H1 (cell line): ENCODE measurements at regions not wholly inside any gene's neighbourhood (a gene's known extent, or its start where the extent isn't known, plus 50 kb on each side); places are given as distances from the start of the nearest gene placed in this dataset.

Source experiments
- CBX8 ChIP-seq: fragments of 300-800, 300-1000 bp; sonication (generic); IDR thresholded peaks from 2 replicates; pipeline ENCODE4 v1.7.1; 2016; ENCODE audit warnings: low read depth, low read length, borderline replicate concordance
- CHD1 ChIP-seq: IDR thresholded peaks from 2 replicates; pipeline ENCODE4 v1.6.1; 2012; ENCODE audit warnings: low read depth, low read length, improper control_type of control experiment
- POLR2A ChIP-seq, 2 experiments: IDR thresholded peaks; 1 replicate in 1 of 2; 2 replicates in 1 of 2; pipeline ENCODE4 v1.6.1; 2011; ENCODE audit warnings: low read depth in 2 of 2, low read length in 2 of 2, mild to moderate bottlenecking in 2 of 2; ENCODE audit errors: control extremely low read depth in 1 of 2
- RAD21 ChIP-seq, 2 experiments: IDR thresholded peaks in 1 of 2; conservative IDR thresholded peaks in 1 of 2; 2 replicates each; pipeline ENCODE4 v1.6.1; 2011; ENCODE audit warnings: low read depth in 2 of 2, low read length in 2 of 2, improper control_type of control experiment in 1 of 2, inconsistent platforms in 1 of 2, mild to moderate bottlenecking in 1 of 2, moderate library complexity in 1 of 2
- SIN3A ChIP-seq, 2 experiments: IDR thresholded peaks in 1 of 2; conservative IDR thresholded peaks in 1 of 2; 2 replicates each; pipeline ENCODE4 v1.6.1; 2011 to 2012; ENCODE audit warnings: low read length in 2 of 2, improper control_type of control experiment in 1 of 2, low read depth in 1 of 2, mild to moderate bottlenecking in 1 of 2
- SP1 ChIP-seq: IDR thresholded peaks from 2 replicates; pipeline ENCODE4 v1.6.1; 2011; ENCODE audit warnings: low read depth, low read length
- TF ChIP-seq, protein P1 (sequence below), 3 experiments: IDR thresholded peaks; 1 replicate in 2 of 3; 2 replicates in 1 of 3; pipeline versions ENCODE4 v1.5.1 to v1.6.1; 2011; ENCODE audit warnings: low read length in 3 of 3, mild to moderate bottlenecking in 3 of 3, inconsistent platforms in 2 of 3, low read depth in 1 of 3, moderate library complexity in 1 of 3; ENCODE audit not compliant: insufficient read depth in 1 of 3; ENCODE audit errors: control extremely low read depth in 1 of 3

DNA sequence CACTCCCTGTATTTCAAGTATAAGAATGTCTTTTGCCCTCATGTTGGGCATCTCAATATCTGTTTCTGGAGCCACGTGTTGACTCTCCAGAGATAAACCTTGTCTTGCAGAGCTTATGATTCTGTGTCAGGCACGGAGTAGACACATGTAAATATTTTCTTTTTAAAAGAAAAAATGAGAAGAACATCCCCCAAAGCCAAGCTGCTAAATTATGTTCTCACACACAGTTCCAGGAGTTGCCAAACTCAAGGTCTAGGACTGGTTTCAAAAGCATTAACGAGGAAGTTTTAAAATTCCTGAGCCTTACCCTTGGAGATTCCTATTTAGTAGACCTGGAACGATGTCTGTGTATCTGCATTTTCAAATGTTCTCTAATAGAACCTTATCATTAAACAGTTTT, 1228.3 kb upstream of the WWC1 start:
- TF ChIP-seq SIN3A (conservative IDR thresholded peaks at IDR 0.05 in 1 of 2, IDR thresholded peaks at IDR 0.05 in 1 of 2; ENCODE audit: low read depth in 1 of 2, low read length in 2 of 2) (no peak), CHD1 (no peak), POLR2A (IDR thresholded peaks at IDR 0.05; ENCODE audit: control extremely low read depth in 1 of 2, low read depth in 2 of 2, low read length in 2 of 2) (no peak), RAD21 (IDR thresholded peaks at IDR 0.05 in 1 of 2, conservative IDR thresholded peaks at IDR 0.05 in 1 of 2; ENCODE audit: low read depth in 2 of 2, low read length in 2 of 2) (no peak), CBX8 (no peak), SP1 (no peak)
- TF ChIP-seq, protein P1, sequence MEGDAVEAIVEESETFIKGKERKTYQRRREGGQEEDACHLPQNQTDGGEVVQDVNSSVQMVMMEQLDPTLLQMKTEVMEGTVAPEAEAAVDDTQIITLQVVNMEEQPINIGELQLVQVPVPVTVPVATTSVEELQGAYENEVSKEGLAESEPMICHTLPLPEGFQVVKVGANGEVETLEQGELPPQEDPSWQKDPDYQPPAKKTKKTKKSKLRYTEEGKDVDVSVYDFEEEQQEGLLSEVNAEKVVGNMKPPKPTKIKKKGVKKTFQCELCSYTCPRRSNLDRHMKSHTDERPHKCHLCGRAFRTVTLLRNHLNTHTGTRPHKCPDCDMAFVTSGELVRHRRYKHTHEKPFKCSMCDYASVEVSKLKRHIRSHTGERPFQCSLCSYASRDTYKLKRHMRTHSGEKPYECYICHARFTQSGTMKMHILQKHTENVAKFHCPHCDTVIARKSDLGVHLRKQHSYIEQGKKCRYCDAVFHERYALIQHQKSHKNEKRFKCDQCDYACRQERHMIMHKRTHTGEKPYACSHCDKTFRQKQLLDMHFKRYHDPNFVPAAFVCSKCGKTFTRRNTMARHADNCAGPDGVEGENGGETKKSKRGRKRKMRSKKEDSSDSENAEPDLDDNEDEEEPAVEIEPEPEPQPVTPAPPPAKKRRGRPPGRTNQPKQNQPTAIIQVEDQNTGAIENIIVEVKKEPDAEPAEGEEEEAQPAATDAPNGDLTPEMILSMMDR (IDR thresholded peaks at IDR 0.05; ENCODE audit: control extremely low read depth in 1 of 3, insufficient read depth in 1 of 3, low read depth in 1 of 3, low read length in 3 of 3): no peak
